ENCODE measurements at regions not wholly inside any gene's neighbourhood (a gene's known extent, or its start where the extent isn't known, plus 50 kb on each side); places are given as distances from the start of the nearest gene placed in this dataset.

- TF ChIP-seq POLR2A (IDR thresholded peaks at IDR 0.05) (no peak), CTCF (IDR thresholded peaks at IDR 0.05 in 4 of 5, conservative IDR thresholded peaks at IDR 0.05 in 1 of 5) (no peak)
These were observed 2247.5 kb downstream of the TP53TG3F start for GRCh38 chr16:35706901-35707300.

Measured in gastrocnemius medialis (tissue), 4 donors.